Pancreas (tissue), 10 donors: ENCODE measurements at regions not wholly inside any gene's neighbourhood (a gene's known extent, or its start where the extent isn't known, plus 50 kb on each side); places are given as distances from the start of the nearest gene placed in this dataset.

Experiments
- ATAC-seq, 4 donors: fragments of 200-7000 bp; cut with Tn5 transposase; one replicate each; pipeline versions ENCODE4 v1.8.0 to v1.9.1; 2020; ENCODE audit warnings: mild to moderate bottlenecking in 4 of 4, moderate library complexity in 4 of 4
- DNase-seq, 6 donors: peaks; one replicate each; pipeline ENCODE4 v3.0.0-alpha.2; 2020
- FAIRE-seq: peaks from 2 replicates; lab custom pipeline; 2012; peaks lifted over from hg19 to GRCh38; lab: Jason Lieb, UNC
- H3K27ac ChIP-seq, 4 donors: fragments of 200-600 bp; sonication (generic); 1 replicate in 3 of 4; 2 replicates in 1 of 4; pipeline versions ENCODE4 v1.5.0 to v1.8.0; 2020
- H3K27me3 ChIP-seq, 4 donors: fragments of 200-600 bp; one replicate each; pipeline ENCODE4 v1.8.0; 2021
- H3K36me3 ChIP-seq, 3 donors: fragments of 200-600 bp; sonication (generic) in 1 of 3; one replicate each; pipeline versions ENCODE4 v1.5.0 to v1.8.0; 2020 to 2021
- H3K4me1 ChIP-seq, 3 donors: fragments of 200-600 bp; one replicate each; pipeline ENCODE4 v1.8.0; 2021
- H3K4me3 ChIP-seq, 4 donors: fragments of 200-600 bp; sonication (generic) in 2 of 4; one replicate each; pipeline versions ENCODE4 v1.5.0 to v1.8.0; 2020 to 2021
- H3K9me3 ChIP-seq, 4 donors: fragments of 200-600 bp; one replicate each; pipeline ENCODE4 v1.8.0; 2021
- CTCF ChIP-seq, 4 donors: fragments of 200-600 bp; sonication (generic) in 3 of 4; IDR thresholded peaks; one replicate each; pipeline versions ENCODE4 v1.5.0 to v1.8.0; 2021; ENCODE audit warnings: antibody characterized with exemption in 4 of 4
- WGBS, 2 donors: extraction: QIAGEN DNeasy Blood & Tissue Kit; methylation state at CpG; one replicate each; pipeline ENCODE4 v1.1.7; 2013; 5-methylcytosine and 5-hydroxymethylcytosine counted together
- intact Hi-C, 3 donors: fragments of 100-400 bp; cut with DNase I; formaldehyde crosslinking; loops; one replicate each; pipeline versions ENCODE4 v1.11.1 to v1.14.2; 2022
- donor health status: healthy with polysubstance abuse.
- donor health status: DM: no; HTN: no; CAD: no; lungs with moderate emphysema.
- donor health status: DM: no; HTN: no; CAD: no.
- donor health status: control.
- donor health status: control.
- donor health status: Bipolar disorder and iron deficiency.
- donor health status: DM: yes; HTN: yes; CAD: no.
- donor health status: DM: no; HTN: no; CAD: no.
- donor health status: DM: no; HTN: no; CAD: no.
- donor health status: DM: yes; HTN: yes; CAD: no.

DNA sequence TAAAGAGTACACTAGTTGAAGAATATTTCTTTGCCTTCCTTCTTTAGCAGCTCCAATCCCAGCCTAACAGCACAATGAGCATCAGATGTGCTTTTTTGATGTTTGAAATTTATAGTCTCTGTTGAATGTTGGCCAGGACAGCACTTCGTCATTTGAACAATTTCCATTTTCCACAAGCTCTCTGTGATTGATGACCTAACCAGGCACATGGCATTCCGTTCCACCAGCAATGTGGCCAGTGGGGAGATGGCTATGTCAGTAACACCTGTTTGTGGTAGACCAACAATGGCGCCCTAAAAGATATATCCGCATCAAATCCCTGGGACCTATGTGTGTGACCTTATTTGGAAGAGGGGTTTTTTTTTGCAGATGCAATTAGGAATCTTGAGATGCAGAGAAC is 66.8 kb downstream of the PALM2AKAP2 start:
- H3K27ac ChIP-seq: no peak overlapping the region
- H3K4me3 ChIP-seq: no peak overlapping the region
- no peaks in the 10 kb centered on the region for H3K27me3 ChIP-seq
- WGBS, 2 donors: 69 to 73% methylated on average over 4 of the region's 4 CpGs
- no peaks in the 10 kb centered on the region for H3K9me3 ChIP-seq
- no peaks in the 10 kb centered on the region for H3K4me1 ChIP-seq
- no peak for ATAC-seq
- no peak for FAIRE-seq
- TF ChIP-seq CTCF (IDR thresholded peaks at IDR 0.05): no peak
- intact Hi-C loops: no loop called here
- DNase-seq: no peak
- H3K36me3 ChIP-seq: no peaks in the 10 kb centered on the region

DNA sequence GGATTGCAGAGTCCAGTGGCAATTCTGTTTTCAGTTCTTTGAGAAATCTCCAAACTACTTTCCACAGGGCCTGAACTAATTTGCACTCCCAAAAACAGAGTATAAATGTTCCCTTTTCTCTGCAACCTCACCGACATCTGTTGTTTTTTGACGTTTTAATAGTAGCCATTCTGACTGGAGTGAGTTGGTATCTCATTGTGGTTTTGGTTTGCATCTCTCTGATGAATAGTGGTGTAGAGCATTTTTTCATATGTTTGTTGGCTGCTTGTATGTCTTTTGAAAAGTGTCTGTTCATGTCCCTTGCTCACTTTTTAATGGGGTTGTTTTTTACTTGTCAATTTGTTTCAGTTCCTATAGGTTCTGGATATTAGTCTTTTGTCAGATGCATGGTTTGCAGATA is 72.6 kb downstream of the PALM2AKAP2 start:
- FAIRE-seq: no peak
- no peak for DNase-seq
- ATAC-seq: no peak
- Histone ChIP-seq H3K4me1 (no peaks in the 10 kb centered on the region), H3K36me3 (no peaks in the 10 kb centered on the region), H3K9me3 (no peaks in the 10 kb centered on the region), H3K27ac (no peak overlapping the region), H3K4me3 (no peak overlapping the region), H3K27me3 (no peaks in the 10 kb centered on the region)
- intact Hi-C loops: loop anchor here in 1 of 3 donors (10.0 kb wide), 1 partner anchor 58 kb away; no protein-coding TSS in a partner anchor
- no peak for TF ChIP-seq CTCF (IDR thresholded peaks at IDR 0.05)
- WGBS, 2 donors: 65 to 74% methylated on average over 2 of the region's 2 CpGs

GRCh38 chr9:109855540-109855939 is 75.5 kb downstream of the PALM2AKAP2 start:
- no peaks in the 10 kb centered on the region for H3K4me1 ChIP-seq
- intact Hi-C loops: loop anchor here in 1 of 3 donors (10.0 kb wide), 1 partner anchor 61 kb away; no protein-coding TSS in a partner anchor
- no peak overlapping the region for H3K27ac ChIP-seq
- no peak for FAIRE-seq
- no peaks in the 10 kb centered on the region for H3K9me3 ChIP-seq
- no peak for DNase-seq
- no peak overlapping the region for H3K4me3 ChIP-seq
- 86 to 91% methylated on average over 2 of the region's 2 CpGs for WGBS, 2 donors
- no peak for TF ChIP-seq CTCF (IDR thresholded peaks at IDR 0.05)
- no peaks in the 10 kb centered on the region for H3K36me3 ChIP-seq
- H3K27me3 ChIP-seq: no peaks in the 10 kb centered on the region
- ATAC-seq: no peak

GRCh38 chr9:109856785-109857184 is 76.8 kb downstream of the PALM2AKAP2 start:
- FAIRE-seq: no peak
- no peaks in the 10 kb centered on the region for H3K9me3 ChIP-seq
- intact Hi-C loops: loop anchor here in 1 of 3 donors (10.0 kb wide), 1 partner anchor 62 kb away; no protein-coding TSS in a partner anchor
- WGBS, 2 donors: 61 to 73% methylated on average over 6 of the region's 6 CpGs
- no peak overlapping the region for H3K27ac ChIP-seq
- no peaks in the 10 kb centered on the region for H3K36me3 ChIP-seq
- DNase-seq: no peak
- ATAC-seq: no peak
- TF ChIP-seq CTCF (IDR thresholded peaks at IDR 0.05): no peak
- H3K27me3 ChIP-seq: no peaks in the 10 kb centered on the region
- H3K4me1 ChIP-seq: no peaks in the 10 kb centered on the region
- no peak overlapping the region for H3K4me3 ChIP-seq

GRCh38 chr9:109857336-109857735 is 77.3 kb downstream of the PALM2AKAP2 start:
- Histone ChIP-seq H3K4me3 (no peak overlapping the region), H3K9me3 (no peaks in the 10 kb centered on the region), H3K4me1 (no peaks in the 10 kb centered on the region), H3K27me3 (no peaks in the 10 kb centered on the region), H3K36me3 (no peaks in the 10 kb centered on the region), H3K27ac (no peak overlapping the region)
- ATAC-seq (no peak), FAIRE-seq (no peak), DNase-seq (no peak)
- 51 to 53% methylated on average over 1 of the region's 1 CpG for WGBS, 2 donors
- no peak for TF ChIP-seq CTCF (IDR thresholded peaks at IDR 0.05)
- intact Hi-C loops: loop anchor here in 1 of 3 donors (10.0 kb wide), 1 partner anchor 63 kb away; no protein-coding TSS in a partner anchor
